GM18907 (cell line): ENCODE measurements at regions not wholly inside any gene's neighbourhood (a gene's known extent, or its start where the extent isn't known, plus 50 kb on each side); places are given as distances from the start of the nearest gene placed in this dataset.
"Not testable (repeated sequence)": the region's sequence is repeated elsewhere in the genome, so short reads cannot be mapped to it uniquely, and the experiment has no call there.

Source experiments
- ATAC-seq: cut with Tn5 transposase; IDR thresholded peaks from one replicate; pipeline ENCODE4 v1.9.1; 2021; ENCODE audit warnings: mild to moderate bottlenecking, moderate library complexity; ENCODE audit not compliant: unreplicated experiment

- ATAC-seq = no peak
These were observed 355.1 kb upstream of the DAB2 start for GRCh38 chr5:39779831-39780230.

GRCh38 chr5:39775797-39776365, 351.1 kb upstream of the DAB2 start:
- ATAC-seq = no peak

- ATAC-seq = no peak
These were observed 350.5 kb upstream of the DAB2 start for GRCh38 chr5:39775086-39775796.

- no peak for ATAC-seq
These were observed 349.8 kb upstream of the DAB2 start for GRCh38 chr5:39774605-39775004.

GRCh38 chr5:39772307-39772706, 347.5 kb upstream of the DAB2 start:
- no peak for ATAC-seq

GRCh38 chr5:39767916-39768315, 343.1 kb upstream of the DAB2 start:
- ATAC-seq = no peak

- no peak for ATAC-seq
These were observed 340.6 kb upstream of the DAB2 start for GRCh38 chr5:39765366-39765765.

- no peak for ATAC-seq
These were observed 338.0 kb upstream of the DAB2 start for GRCh38 chr5:39762761-39763160.

- ATAC-seq = no peak
These were observed 336.6 kb upstream of the DAB2 start for GRCh38 chr5:39761199-39761950.

GRCh38 chr5:39760385-39761198, 335.8 kb upstream of the DAB2 start:
- no peak for ATAC-seq

- ATAC-seq = no peak
These were observed 334.9 kb upstream of the DAB2 start for GRCh38 chr5:39759701-39760100.

GRCh38 chr5:39758426-39758825, 333.6 kb upstream of the DAB2 start:
- ATAC-seq = no peak

- no peak for ATAC-seq
These were observed 332.4 kb upstream of the DAB2 start for GRCh38 chr5:39757131-39757530.

GRCh38 chr5:39755986-39756385, 331.2 kb upstream of the DAB2 start:
- no peak for ATAC-seq

- ATAC-seq = no peak
These were observed 330.7 kb upstream of the DAB2 start for GRCh38 chr5:39755452-39755851.

- not testable (repeated sequence) for ATAC-seq
These were observed 329.0 kb upstream of the DAB2 start for GRCh38 chr5:39753747-39754146.

- ATAC-seq = no peak
These were observed 325.9 kb upstream of the DAB2 start for GRCh38 chr5:39750661-39751060.

- no peak for ATAC-seq
These were observed 318.1 kb upstream of the DAB2 start for GRCh38 chr5:39742916-39743315.

GRCh38 chr5:39740404-39740803, 315.6 kb upstream of the DAB2 start:
- ATAC-seq = no peak

GRCh38 chr5:39732166-39732565, 307.4 kb upstream of the DAB2 start:
- ATAC-seq = no peak

GRCh38 chr5:39730699-39731098, 305.9 kb upstream of the DAB2 start:
- no peak for ATAC-seq
